ENCODE measurements at regions not wholly inside any gene's neighbourhood (a gene's known extent, or its start where the extent isn't known, plus 50 kb on each side); places are given as distances from the start of the nearest gene placed in this dataset.
"Not testable (repeated sequence)": the region's sequence is repeated elsewhere in the genome, so short reads cannot be mapped to it uniquely, and the experiment has no call there.

- WGBS: 1% methylated on average over 32 of the region's 56 CpGs
- H3K9me3 ChIP-seq; intact Hi-C loops (cut with DNase I); H3K27me3 ChIP-seq; H3K36me3 ChIP-seq: not testable (repeated sequence)
- DNase-seq (ENCODE audit: extremely low spot score): peak; percentile 95
- TF ChIP-seq POLR2AphosphoS5 (IDR thresholded peaks at IDR 0.05) (peak; percentile 41 to 58), CTCF (IDR thresholded peaks at IDR 0.05) (peak in 1 of 3 experiments; percentile 34)
- Histone ChIP-seq H3K4me3 (peak overlapping the region; percentile 66 to 95 (median 72)), H3K4me1 (peaks cover 12 to 34% (median 26%) of the 10 kb centered on the region in 4 donors), H3K27ac (replicated peaks in 1 of 4) (peak overlapping the region; percentile 83 to 90 (median 85))
Observed at GRCh38 chr17:45585037-45585733, 94.7 kb upstream of the PLEKHM1 start.

- intact Hi-C loops (cut with DNase I); H3K9me3 ChIP-seq; DNase-seq (ENCODE audit: extremely low spot score); H3K27me3 ChIP-seq; H3K36me3 ChIP-seq: not testable (repeated sequence)
- Histone ChIP-seq H3K27ac (replicated peaks in 1 of 4) (peak overlapping the region; percentile 83 to 90 (median 85)), H3K4me1 (peaks cover 12 to 34% (median 26%) of the 10 kb centered on the region in 4 donors), H3K4me3 (peak overlapping the region; percentile 66 to 95 (median 72))
- 0% methylated on average over 7 of the region's 62 CpGs for WGBS
- TF ChIP-seq CTCF (IDR thresholded peaks at IDR 0.05): peak in 2 of 3 experiments; percentile 41 to 42
Observed at GRCh38 chr17:45585794-45586650, 95.5 kb upstream of the PLEKHM1 start.

- H3K4me3 ChIP-seq: peak overlapping the region in 3 of 4 donors; percentile 66 to 95 (median 69)
- H3K9me3 ChIP-seq; H3K36me3 ChIP-seq; intact Hi-C loops (cut with DNase I); H3K27me3 ChIP-seq; DNase-seq (ENCODE audit: extremely low spot score): not testable (repeated sequence)
- peak overlapping the region; percentile 83 to 90 (median 85) for H3K27ac ChIP-seq (replicated peaks in 1 of 4)
- WGBS: no CpG with 5 or more reads among the region's 6 CpGs
- H3K4me1 ChIP-seq: peaks cover 12 to 32% (median 26%) of the 10 kb centered on the region in 4 donors
Observed at GRCh38 chr17:45586651-45586934, 96.1 kb upstream of the PLEKHM1 start.

GRCh38 chr17:45592433-45592923, 102.0 kb upstream of the PLEKHM1 start:
- intact Hi-C loops (cut with DNase I): not testable (repeated sequence)
- WGBS: 9% methylated on average over 6 of the region's 6 CpGs
- H3K27me3 ChIP-seq: peaks cover 0 to 18% (median 0%) of the 10 kb centered on the region in 4 donors

GRCh38 chr17:45596347-45596746, 105.8 kb upstream of the PLEKHM1 start:
- H3K4me1 ChIP-seq; intact Hi-C loops (cut with DNase I); H3K4me3 ChIP-seq; H3K27ac ChIP-seq (replicated peaks in 1 of 4); DNase-seq (ENCODE audit: extremely low spot score); H3K9me3 ChIP-seq; H3K36me3 ChIP-seq: not testable (repeated sequence)
- 87% methylated on average over 4 of the region's 4 CpGs for WGBS
- H3K27me3 ChIP-seq: peaks cover 0 to 18% (median 0%) of the 10 kb centered on the region in 4 donors

More at GRCh38 chr17:45592433-45592923, 102.0 kb upstream of the PLEKHM1 start:
- H3K9me3 ChIP-seq; H3K36me3 ChIP-seq; H3K4me3 ChIP-seq; H3K4me1 ChIP-seq; H3K27ac ChIP-seq (replicated peaks in 1 of 4): not testable (repeated sequence)
- DNase-seq (ENCODE audit: extremely low spot score): peak; percentile 93
- TF ChIP-seq CTCF (IDR thresholded peaks at IDR 0.05): peak; percentile 66 to 74 (median 72)

GRCh38 chr17:45600052-45601012, 109.8 kb upstream of the PLEKHM1 start:
- H3K9me3 ChIP-seq; H3K27ac ChIP-seq (replicated peaks in 1 of 4); intact Hi-C loops (cut with DNase I); H3K4me3 ChIP-seq; H3K36me3 ChIP-seq; DNase-seq (ENCODE audit: extremely low spot score); H3K4me1 ChIP-seq: not testable (repeated sequence)
- 50% methylated on average over 1 of the region's 21 CpGs for WGBS
- H3K27me3 ChIP-seq: peaks cover 0 to 28% (median 0%) of the 10 kb centered on the region in 4 donors

- H3K27ac ChIP-seq (replicated peaks in 1 of 4); H3K4me3 ChIP-seq; H3K36me3 ChIP-seq; H3K4me1 ChIP-seq; intact Hi-C loops (cut with DNase I); DNase-seq (ENCODE audit: extremely low spot score); H3K9me3 ChIP-seq: not testable (repeated sequence)
- peaks cover 0 to 21% (median 0%) of the 10 kb centered on the region in 4 donors for H3K27me3 ChIP-seq
- WGBS: no CpG with 5 or more reads among the region's 18 CpGs
Observed at GRCh38 chr17:45601013-45601412, 110.5 kb upstream of the PLEKHM1 start.
